Loucy (cell line): ENCODE measurements at regions not wholly inside any gene's neighbourhood (a gene's known extent, or its start where the extent isn't known, plus 50 kb on each side); places are given as distances from the start of the nearest gene placed in this dataset.

Source experiments
- H2AFZ ChIP-seq: fragments of 200-600 bp; sonication (generic); 2 replicates; pipeline ENCODE4 v1.6.0; 2016; ENCODE audit warnings: antibody characterized with exemption, mild to moderate bottlenecking, low read length, moderate library complexity
- H3F3A ChIP-seq: fragments of 200-600 bp; 2 replicates; pipeline ENCODE4 v1.6.0; 2016; ENCODE audit warnings: antibody characterized with exemption, low read depth, mild to moderate bottlenecking
- H3K27me3 ChIP-seq: fragments of 200-600 bp; sonication (generic); 2 replicates; pipeline ENCODE4 v1.6.1; 2014; ENCODE audit warnings: low read length, mild to moderate bottlenecking; ENCODE audit not compliant: insufficient read depth, poor library complexity, severe bottlenecking
- H3K36me3 ChIP-seq: fragments of 200-600 bp; sonication (generic); 2 replicates; pipeline ENCODE4 v1.6.1; 2016; ENCODE audit warnings: low read length; ENCODE audit not compliant: insufficient read depth
- H3K4me1 ChIP-seq: fragments of 200-600 bp; sonication (generic); 2 replicates; pipeline ENCODE4 v1.5.1; 2014; ENCODE audit warnings: low read length, mild to moderate bottlenecking; ENCODE audit not compliant: insufficient read depth, poor library complexity, severe bottlenecking
- H3K4me2 ChIP-seq: fragments of 200-600 bp; sonication (generic); 2 replicates; pipeline ENCODE4 v1.6.0; 2014; ENCODE audit warnings: antibody characterized with exemption, low read length, low read depth, mild to moderate bottlenecking; ENCODE audit not compliant: poor library complexity, severe bottlenecking
- H3K4me3 ChIP-seq: fragments of 200-600 bp; sonication (generic); 2 replicates; pipeline ENCODE4 v1.5.1; 2014; ENCODE audit warnings: low read length, mild to moderate bottlenecking, mixed read lengths; ENCODE audit not compliant: poor library complexity, severe bottlenecking
- H3K79me2 ChIP-seq: fragments of 200-600 bp; sonication (generic); 2 replicates; pipeline ENCODE4 v1.6.1; 2014; ENCODE audit warnings: low read length; ENCODE audit not compliant: insufficient read depth
- H3K9ac ChIP-seq: fragments of 200-600 bp; sonication (generic); 2 replicates; pipeline ENCODE4 v1.6.0; 2014; ENCODE audit warnings: mild to moderate bottlenecking, low read depth, low read length, moderate library complexity; ENCODE audit not compliant: poor library complexity, severe bottlenecking
- H3K9me2 ChIP-seq: fragments of 200-600 bp; sonication (generic); replicated peaks from 2 replicates; pipeline ENCODE4 v1.6.1; 2016; ENCODE audit warnings: low read depth, low read length, mixed read lengths
- H3K9me3 ChIP-seq: fragments of 200-600 bp; sonication (generic); 2 replicates; pipeline ENCODE4 v1.6.1; 2014; ENCODE audit warnings: mild to moderate bottlenecking, antibody characterized with exemption, low read length, low read depth; ENCODE audit not compliant: insufficient read depth
- H4K20me1 ChIP-seq: fragments of 200-600 bp; sonication (generic); 2 replicates; pipeline ENCODE4 v1.6.0; 2014; ENCODE audit warnings: antibody characterized with exemption, low read length, mild to moderate bottlenecking; ENCODE audit not compliant: insufficient read depth, poor library complexity, severe bottlenecking
- CTCF ChIP-seq: fragments of 200-600 bp; sonication (generic); conservative IDR thresholded peaks from 2 replicates; pipeline ENCODE4 v1.5.1; 2014; ENCODE audit warnings: mild to moderate bottlenecking, antibody characterized with exemption, low read length
- EZH2phosphoT487 ChIP-seq: fragments of 200-600 bp; IDR thresholded peaks from 2 replicates; pipeline ENCODE4 v1.6.1; 2018; ENCODE audit warnings: antibody characterized with exemption, mild to moderate bottlenecking, moderate library complexity, borderline replicate concordance

GRCh38 chr5:62011089-62011664, 294.8 kb upstream of the KIF2A start:
- Histone ChIP-seq H3K9me2 (no peaks in the 10 kb centered on the region), H2AFZ (no peak overlapping the region), H3K4me2 (no peak overlapping the region), H3K9ac (no peak overlapping the region), H3K4me1 (no peaks in the 10 kb centered on the region), H3K36me3 (no peaks in the 10 kb centered on the region), H4K20me1 (no peaks in the 10 kb centered on the region), H3K79me2 (no peaks in the 10 kb centered on the region), H3K4me3 (no peak overlapping the region), H3F3A (no peaks in the 10 kb centered on the region), H3K27me3 (no peaks in the 10 kb centered on the region), H3K9me3 (no peaks in the 10 kb centered on the region)
- TF ChIP-seq CTCF (no peak), EZH2phosphoT487 (no peak)

GRCh38 chr5:62017092-62017491, 288.9 kb upstream of the KIF2A start:
- TF ChIP-seq CTCF (no peak), EZH2phosphoT487 (no peak)
- H3K9me3 ChIP-seq = no peaks in the 10 kb centered on the region

GRCh38 chr5:62029303-62029702, 276.7 kb upstream of the KIF2A start:
- no peak overlapping the region for H3K4me2 ChIP-seq
- no peaks in the 10 kb centered on the region for H3K9me3 ChIP-seq
- H3K9me2 ChIP-seq = no peaks in the 10 kb centered on the region
- no peaks in the 10 kb centered on the region for H3K79me2 ChIP-seq
- H3K4me3 ChIP-seq = no peak overlapping the region
- no peaks in the 10 kb centered on the region for H3K4me1 ChIP-seq
- no peaks in the 10 kb centered on the region for H3K36me3 ChIP-seq
- H2AFZ ChIP-seq = no peak overlapping the region
- no peak overlapping the region for H3K9ac ChIP-seq
- TF ChIP-seq EZH2phosphoT487 (no peak), CTCF (no peak)
- H4K20me1 ChIP-seq = no peaks in the 10 kb centered on the region
- no peaks in the 10 kb centered on the region for H3K27me3 ChIP-seq
- H3F3A ChIP-seq = no peaks in the 10 kb centered on the region

More at GRCh38 chr5:62017092-62017491, 288.9 kb upstream of the KIF2A start:
- Histone ChIP-seq H3K9ac (no peak overlapping the region), H3K4me3 (no peak overlapping the region), H3K4me1 (no peaks in the 10 kb centered on the region), H3K36me3 (no peaks in the 10 kb centered on the region), H2AFZ (no peak overlapping the region), H4K20me1 (no peaks in the 10 kb centered on the region), H3K27me3 (no peaks in the 10 kb centered on the region), H3K4me2 (no peak overlapping the region), H3K79me2 (no peaks in the 10 kb centered on the region), H3F3A (no peaks in the 10 kb centered on the region), H3K9me2 (no peaks in the 10 kb centered on the region)
